ENCODE measurements at regions not wholly inside any gene's neighbourhood (a gene's known extent, or its start where the extent isn't known, plus 50 kb on each side); places are given as distances from the start of the nearest gene placed in this dataset.
A peak's percentile ranks its signal among the peaks of the same experiment; 100 is the strongest.

DNA sequence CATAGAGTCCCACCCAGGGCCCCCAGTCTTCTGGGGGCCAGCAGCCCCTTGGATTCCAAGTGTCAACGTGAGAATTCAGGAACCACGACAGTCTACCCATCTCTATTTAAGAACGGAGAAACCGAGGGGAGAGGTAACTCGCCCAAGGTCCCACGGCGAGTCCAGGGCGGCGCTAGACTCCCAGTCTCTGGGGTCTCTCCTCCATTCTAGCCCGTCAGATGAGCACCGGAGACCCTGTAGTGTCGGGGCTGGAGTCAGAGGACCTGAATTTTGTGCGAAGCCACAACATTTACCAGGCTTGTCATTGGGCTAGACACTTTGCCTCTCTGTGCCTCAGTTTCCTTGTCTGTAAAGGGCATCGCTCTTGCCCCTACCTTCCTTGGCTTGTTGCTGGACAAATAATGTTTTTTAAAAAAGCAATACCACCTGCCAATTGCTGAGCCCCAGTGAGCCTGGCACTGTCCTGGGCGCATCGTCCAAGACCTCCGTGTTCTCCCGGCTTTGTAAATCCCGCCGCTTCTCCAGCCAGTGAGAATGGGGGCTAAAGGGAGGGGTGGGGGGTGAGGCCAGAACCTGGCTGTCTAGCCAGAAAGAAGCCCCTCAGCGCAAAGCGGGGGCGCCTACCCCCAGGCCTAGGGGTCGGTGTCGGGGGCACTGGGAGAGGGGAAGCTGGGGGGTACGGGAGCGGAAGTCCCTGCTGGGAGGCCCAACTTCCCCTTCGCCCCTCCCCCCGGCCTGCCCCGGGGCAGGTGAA, 91.7 kb downstream of the NCR2 start (continued):
- no peak for TF ChIP-seq ATF3 (IDR thresholded peaks at IDR 0.05)
- TF ChIP-seq TCF7L2 (IDR thresholded peaks at IDR 0.05; ENCODE audit: borderline replicate concordance, extremely low read depth, insufficient read depth, insufficient read length) = no peak
- no peak for TF ChIP-seq CEBPB (IDR thresholded peaks at IDR 0.05; ENCODE audit: low read depth)

DNA sequence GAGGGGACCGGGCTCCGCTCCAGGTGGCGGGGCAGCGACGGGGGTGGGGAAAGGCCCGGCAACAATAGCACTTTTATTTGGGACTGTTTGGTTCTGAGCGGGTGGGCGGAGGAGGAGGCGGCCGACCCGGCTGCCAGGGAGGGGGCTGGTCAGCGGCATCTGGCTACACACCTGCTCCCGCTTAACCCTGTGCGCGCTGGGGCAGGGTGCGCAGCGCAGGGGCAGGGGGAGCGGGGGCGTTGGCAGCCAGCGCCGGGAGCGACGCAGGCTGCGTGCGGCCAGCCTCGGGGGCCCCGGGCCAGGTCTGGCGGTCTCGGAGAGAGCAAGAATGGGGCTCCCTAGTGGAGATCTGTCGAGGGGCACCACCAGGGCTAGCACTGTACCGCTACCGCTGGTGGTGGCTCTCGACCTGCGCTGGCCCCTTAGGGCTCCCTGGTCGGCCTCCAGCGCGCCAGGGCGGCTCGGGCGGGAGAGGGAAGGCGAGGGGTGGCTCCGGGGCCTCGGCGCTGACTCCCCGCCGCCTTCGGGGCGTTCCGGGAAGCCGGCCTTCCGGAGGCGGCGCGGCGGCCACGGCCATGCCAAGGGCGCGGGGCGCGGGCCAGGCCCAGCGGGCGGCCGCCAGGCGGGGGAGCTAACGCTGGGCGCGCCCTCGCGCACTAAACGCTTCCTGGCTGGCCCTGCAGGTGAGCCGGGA, 92.4 kb downstream of the NCR2 start:
- Histone ChIP-seq H3K4me2 (ENCODE audit: low read length) (peak overlapping the region; percentile 85), H3K9me2 (ENCODE audit: insufficient read depth) (no peaks in the 10 kb centered on the region), H3K36me3 (ENCODE audit: control insufficient read depth in 1 of 2, insufficient read depth in 2 of 2, low read length in 2 of 2) (no peaks in the 10 kb centered on the region), H3K9ac (ENCODE audit: low read length) (peak overlapping the region; percentile 43), H4K20me1 (ENCODE audit: insufficient read depth) (no peaks in the 10 kb centered on the region), H3K4me3 (replicated peaks in 1 of 2; ENCODE audit: low read depth in 1 of 2, low read length in 2 of 2) (peak overlapping the region; percentile 47 to 64), H3K9me3 (ENCODE audit: control insufficient read depth in 1 of 2, insufficient read depth in 1 of 2, low read depth in 1 of 2, low read length in 2 of 2) (no peaks in the 10 kb centered on the region), H3K79me2 (ENCODE audit: insufficient read depth, low read length) (no peaks in the 10 kb centered on the region), H2AFZ (ENCODE audit: low read depth, low read length, poor library complexity, severe bottlenecking) (no peak overlapping the region), H3K27me3 (ENCODE audit: insufficient read depth, low read length) (no peaks in the 10 kb centered on the region), H3K27ac (ENCODE audit: low read depth, low read length) (peak overlapping the region; percentile 70; the same call in 1 of the 2 replicates), H3K4me1 (ENCODE audit: control insufficient read depth in 1 of 2, insufficient read depth in 2 of 2, low read length in 2 of 2) (peaks cover 36 to 62% of the 10 kb centered on the region in 2 experiments)
- CTCF ChIA-PET = interaction anchor here (1.0 kb wide), 1 partner anchor 60 kb away, joined by 4 read pairs; no protein-coding TSS in a partner anchor
- intact Hi-C loops (cut with micrococcal nuclease) = no loop called here
- peak; percentile 76 for ATAC-seq
- no peak for DNase-seq (ENCODE audit: low read depth, low spot score)
- no TSS peak for BruUV-seq (replicated peaks)
- POLR2A ChIA-PET = interaction anchor here (0.7 kb wide), 1 partner anchor 146 kb away, joined by 4 read pairs; no protein-coding TSS in a partner anchor
- RAD21 ChIA-PET (ENCODE audit: low non-redundant PET in 1 of 2, low total read pairs in 2 of 2, uncharacterized antibody in 2 of 2, unreplicated experiment in 2 of 2) = no interaction called here
- TF ChIP-seq POLR2A (IDR thresholded peaks at IDR 0.05; ENCODE audit: borderline replicate concordance, extremely low read depth, insufficient read depth, insufficient read length) = no peak
- peak; percentile 89 for TF ChIP-seq ZFX (IDR thresholded peaks at IDR 0.05)
- TF ChIP-seq SRF (IDR thresholded peaks at IDR 0.05; ENCODE audit: low read depth) = no peak
- TF ChIP-seq REST (IDR thresholded peaks at IDR 0.05; ENCODE audit: low read depth) = no peak
- no peak for TF ChIP-seq JUND (IDR thresholded peaks at IDR 0.05)
- TF ChIP-seq MAX (IDR thresholded peaks at IDR 0.05) = peak; percentile 14; the same call in 1 of the 2 replicates
- no peak for TF ChIP-seq EZH2 (IDR thresholded peaks at IDR 0.05)
- TF ChIP-seq YY1 (IDR thresholded peaks at IDR 0.05; ENCODE audit: extremely low read depth, insufficient replicate concordance, low read depth, low read length) = peak; percentile 34
- TF ChIP-seq ELF1 (IDR thresholded peaks at IDR 0.05; ENCODE audit: borderline replicate concordance, low read depth) = no peak
- no peak for TF ChIP-seq SIN3A (IDR thresholded peaks at IDR 0.05; ENCODE audit: low read depth)
- no peak for TF ChIP-seq CBX3 (IDR thresholded peaks at IDR 0.05; ENCODE audit: low read depth)
- TF ChIP-seq RAD21 (IDR thresholded peaks at IDR 0.05; ENCODE audit: low read depth) = no peak
- TF ChIP-seq CEBPB (IDR thresholded peaks at IDR 0.05; ENCODE audit: low read depth) = no peak
- peak; percentile 49; the same call in 1 of the 2 replicates for TF ChIP-seq POLR2AphosphoS5 (IDR thresholded peaks at IDR 0.05; ENCODE audit: low read depth, low read length)
- peak; percentile 79 for TF ChIP-seq EGR1 (IDR thresholded peaks at IDR 0.05; ENCODE audit: low read depth)
- TF ChIP-seq ZBTB33 (IDR thresholded peaks at IDR 0.05; ENCODE audit: extremely low read depth, insufficient replicate concordance, low read length) = no peak
- TF ChIP-seq SP1 (IDR thresholded peaks at IDR 0.05; ENCODE audit: low read depth) = no peak
- no peak for TF ChIP-seq FOSL1 (IDR thresholded peaks at IDR 0.05; ENCODE audit: low read depth)

Measured in HCT116 (cell line).